HL-60 (cell line): ENCODE measurements at regions not wholly inside any gene's neighbourhood (a gene's known extent, or its start where the extent isn't known, plus 50 kb on each side); places are given as distances from the start of the nearest gene placed in this dataset.
"Not testable (repeated sequence)": the region's sequence is repeated elsewhere in the genome, so short reads cannot be mapped to it uniquely, and the experiment has no call there.

Source experiments
- DNase-seq, 2 experiments: peaks; one replicate each; pipeline ENCODE4 v3.0.0-alpha.2; 2010 to 2020; ENCODE audit warnings: low read depth in 1 of 2, low spot score in 1 of 2
- H3K27ac ChIP-seq: fragments of 250-450 bp; sonication (Bioruptor Pico); replicated peaks from 2 replicates; pipeline ENCODE4 v1.5.1; 2020; ENCODE audit warnings: mild to moderate bottlenecking, moderate library complexity
- H3K27me3 ChIP-seq: fragments of 250-450 bp; sonication (Bioruptor Pico); 2 replicates; pipeline ENCODE4 v1.5.1; 2021; ENCODE audit warnings: mild to moderate bottlenecking, moderate library complexity; ENCODE audit not compliant: insufficient read depth, poor library complexity, severe bottlenecking
- H3K4me3 ChIP-seq: replicated peaks from 2 replicates; pipeline ENCODE4 v1.5.1; 2011; ENCODE audit warnings: mild to moderate bottlenecking, control low read depth, low read length; ENCODE audit not compliant: insufficient read depth
- GABPA ChIP-seq: IDR thresholded peaks from 2 replicates; pipeline ENCODE4 v1.6.1; 2012; ENCODE audit warnings: low read depth
- POLR2AphosphoS5 ChIP-seq: IDR thresholded peaks from 2 replicates; pipeline ENCODE4 v1.6.1; 2012; ENCODE audit warnings: low read depth
- SPI1 ChIP-seq: IDR thresholded peaks from 2 replicates; pipeline ENCODE4 v1.6.1; 2012; ENCODE audit warnings: low read depth, mild to moderate bottlenecking, borderline replicate concordance
- TF ChIP-seq, protein P1 (sequence below): IDR thresholded peaks from one replicate; pipeline ENCODE4 v1.5.1; 2011; ENCODE audit warnings: low read length, control low read depth, inconsistent platforms; ENCODE audit not compliant: insufficient read depth
- TF ChIP-seq, protein P2 (sequence below): IDR thresholded peaks from 2 replicates; pipeline ENCODE4 v1.6.1; 2012; ENCODE audit warnings: low read depth; ENCODE audit not compliant: insufficient replicate concordance

DNA sequence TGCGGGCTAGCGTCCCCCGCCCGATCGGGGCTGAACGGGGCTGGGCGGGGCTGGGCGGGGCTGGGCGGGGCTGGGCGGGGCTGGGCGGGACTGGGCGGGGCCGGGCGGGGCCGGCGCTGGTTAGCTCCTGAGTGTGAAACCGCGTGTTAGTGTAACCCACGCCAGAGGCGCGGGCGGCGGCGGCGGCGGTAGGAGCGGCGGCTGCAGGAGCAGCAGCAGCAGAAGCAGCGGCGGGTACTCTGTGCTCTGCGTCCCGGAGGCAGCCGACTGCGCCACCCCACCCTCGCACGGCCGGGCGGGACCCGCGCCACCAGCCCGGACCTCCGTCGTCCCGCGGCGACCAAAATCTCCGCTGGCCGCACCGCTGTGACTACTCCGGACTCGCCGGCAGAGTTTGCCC, 128.1 kb downstream of the LAS1L start:
- Histone ChIP-seq H3K4me3 (no peak overlapping the region), H3K27ac (no peak overlapping the region), H3K27me3 (peaks cover 9% of the 10 kb centered on the region)
- no peak for DNase-seq
- no peak for TF ChIP-seq POLR2AphosphoS5
- TF ChIP-seq GABPA = no peak
- TF ChIP-seq, protein P1, sequence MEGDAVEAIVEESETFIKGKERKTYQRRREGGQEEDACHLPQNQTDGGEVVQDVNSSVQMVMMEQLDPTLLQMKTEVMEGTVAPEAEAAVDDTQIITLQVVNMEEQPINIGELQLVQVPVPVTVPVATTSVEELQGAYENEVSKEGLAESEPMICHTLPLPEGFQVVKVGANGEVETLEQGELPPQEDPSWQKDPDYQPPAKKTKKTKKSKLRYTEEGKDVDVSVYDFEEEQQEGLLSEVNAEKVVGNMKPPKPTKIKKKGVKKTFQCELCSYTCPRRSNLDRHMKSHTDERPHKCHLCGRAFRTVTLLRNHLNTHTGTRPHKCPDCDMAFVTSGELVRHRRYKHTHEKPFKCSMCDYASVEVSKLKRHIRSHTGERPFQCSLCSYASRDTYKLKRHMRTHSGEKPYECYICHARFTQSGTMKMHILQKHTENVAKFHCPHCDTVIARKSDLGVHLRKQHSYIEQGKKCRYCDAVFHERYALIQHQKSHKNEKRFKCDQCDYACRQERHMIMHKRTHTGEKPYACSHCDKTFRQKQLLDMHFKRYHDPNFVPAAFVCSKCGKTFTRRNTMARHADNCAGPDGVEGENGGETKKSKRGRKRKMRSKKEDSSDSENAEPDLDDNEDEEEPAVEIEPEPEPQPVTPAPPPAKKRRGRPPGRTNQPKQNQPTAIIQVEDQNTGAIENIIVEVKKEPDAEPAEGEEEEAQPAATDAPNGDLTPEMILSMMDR = no peak
- TF ChIP-seq, protein P2, sequence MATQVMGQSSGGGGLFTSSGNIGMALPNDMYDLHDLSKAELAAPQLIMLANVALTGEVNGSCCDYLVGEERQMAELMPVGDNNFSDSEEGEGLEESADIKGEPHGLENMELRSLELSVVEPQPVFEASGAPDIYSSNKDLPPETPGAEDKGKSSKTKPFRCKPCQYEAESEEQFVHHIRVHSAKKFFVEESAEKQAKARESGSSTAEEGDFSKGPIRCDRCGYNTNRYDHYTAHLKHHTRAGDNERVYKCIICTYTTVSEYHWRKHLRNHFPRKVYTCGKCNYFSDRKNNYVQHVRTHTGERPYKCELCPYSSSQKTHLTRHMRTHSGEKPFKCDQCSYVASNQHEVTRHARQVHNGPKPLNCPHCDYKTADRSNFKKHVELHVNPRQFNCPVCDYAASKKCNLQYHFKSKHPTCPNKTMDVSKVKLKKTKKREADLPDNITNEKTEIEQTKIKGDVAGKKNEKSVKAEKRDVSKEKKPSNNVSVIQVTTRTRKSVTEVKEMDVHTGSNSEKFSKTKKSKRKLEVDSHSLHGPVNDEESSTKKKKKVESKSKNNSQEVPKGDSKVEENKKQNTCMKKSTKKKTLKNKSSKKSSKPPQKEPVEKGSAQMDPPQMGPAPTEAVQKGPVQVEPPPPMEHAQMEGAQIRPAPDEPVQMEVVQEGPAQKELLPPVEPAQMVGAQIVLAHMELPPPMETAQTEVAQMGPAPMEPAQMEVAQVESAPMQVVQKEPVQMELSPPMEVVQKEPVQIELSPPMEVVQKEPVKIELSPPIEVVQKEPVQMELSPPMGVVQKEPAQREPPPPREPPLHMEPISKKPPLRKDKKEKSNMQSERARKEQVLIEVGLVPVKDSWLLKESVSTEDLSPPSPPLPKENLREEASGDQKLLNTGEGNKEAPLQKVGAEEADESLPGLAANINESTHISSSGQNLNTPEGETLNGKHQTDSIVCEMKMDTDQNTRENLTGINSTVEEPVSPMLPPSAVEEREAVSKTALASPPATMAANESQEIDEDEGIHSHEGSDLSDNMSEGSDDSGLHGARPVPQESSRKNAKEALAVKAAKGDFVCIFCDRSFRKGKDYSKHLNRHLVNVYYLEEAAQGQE = no peak
- TF ChIP-seq SPI1 = no peak

DNA sequence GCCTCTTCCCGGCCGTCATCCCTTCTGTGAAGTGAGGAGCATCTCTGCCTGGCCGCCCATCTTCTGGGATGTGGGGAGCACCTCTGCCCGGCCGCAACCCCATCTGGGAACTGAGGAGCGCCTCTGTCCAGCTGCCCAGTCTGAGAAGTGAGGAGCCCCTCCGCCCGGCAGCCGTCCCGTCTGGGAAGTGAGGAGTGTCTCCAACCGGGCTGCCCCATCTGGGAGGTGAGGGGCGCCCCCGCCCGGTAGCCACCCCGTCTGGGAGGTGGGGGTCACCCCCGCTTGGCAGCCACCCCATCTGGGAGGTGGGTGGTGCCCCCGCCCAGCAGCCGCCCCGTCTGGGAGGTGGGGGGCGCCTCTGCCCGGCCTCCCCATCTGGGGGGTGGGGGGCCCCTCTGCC, 142.3 kb downstream of the LAS1L start:
- Histone ChIP-seq H3K27me3 (no peaks in the 10 kb centered on the region), H3K4me3 (no peak overlapping the region), H3K27ac (no peak overlapping the region)
- no peak for DNase-seq
- no peak for TF ChIP-seq GABPA
- no peak for TF ChIP-seq POLR2AphosphoS5

DNA sequence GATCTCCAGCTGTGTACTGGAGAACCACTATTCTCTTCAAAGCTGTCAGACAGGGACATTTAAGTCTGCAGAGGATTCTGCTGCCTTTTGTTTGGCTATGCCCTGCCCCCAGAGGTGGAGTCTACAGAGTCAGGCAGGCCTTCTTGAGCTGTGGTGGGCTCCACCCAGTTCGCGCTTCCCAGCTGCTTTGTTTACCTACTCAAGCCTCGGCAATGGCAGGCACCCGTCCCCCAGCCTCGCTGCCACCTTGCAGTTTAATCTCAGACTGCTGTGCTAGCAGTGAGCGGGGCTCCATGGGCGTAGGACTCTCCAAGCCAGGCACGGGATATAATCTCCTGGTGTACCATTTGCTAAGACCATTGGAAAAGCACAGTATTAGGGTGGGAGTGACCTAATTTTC, 145.5 kb downstream of the LAS1L start:
- H3K4me3 ChIP-seq, H3K27me3 ChIP-seq, H3K27ac ChIP-seq, DNase-seq: not testable (repeated sequence)
